Epithelial cell of prostate (primary cell): ENCODE measurements at regions not wholly inside any gene's neighbourhood (a gene's known extent, or its start where the extent isn't known, plus 50 kb on each side); places are given as distances from the start of the nearest gene placed in this dataset.

ENCODE experiments used
- DNase-seq: peaks from one replicate; pipeline ENCODE4 v3.0.0-alpha.2; 2011; ENCODE audit warnings: low read depth, low spot score
- H3K27ac ChIP-seq: fragments of 450-650 bp; 2 replicates; pipeline ENCODE4 v1.5.1; 2017; ENCODE audit warnings: mild to moderate bottlenecking

DNA sequence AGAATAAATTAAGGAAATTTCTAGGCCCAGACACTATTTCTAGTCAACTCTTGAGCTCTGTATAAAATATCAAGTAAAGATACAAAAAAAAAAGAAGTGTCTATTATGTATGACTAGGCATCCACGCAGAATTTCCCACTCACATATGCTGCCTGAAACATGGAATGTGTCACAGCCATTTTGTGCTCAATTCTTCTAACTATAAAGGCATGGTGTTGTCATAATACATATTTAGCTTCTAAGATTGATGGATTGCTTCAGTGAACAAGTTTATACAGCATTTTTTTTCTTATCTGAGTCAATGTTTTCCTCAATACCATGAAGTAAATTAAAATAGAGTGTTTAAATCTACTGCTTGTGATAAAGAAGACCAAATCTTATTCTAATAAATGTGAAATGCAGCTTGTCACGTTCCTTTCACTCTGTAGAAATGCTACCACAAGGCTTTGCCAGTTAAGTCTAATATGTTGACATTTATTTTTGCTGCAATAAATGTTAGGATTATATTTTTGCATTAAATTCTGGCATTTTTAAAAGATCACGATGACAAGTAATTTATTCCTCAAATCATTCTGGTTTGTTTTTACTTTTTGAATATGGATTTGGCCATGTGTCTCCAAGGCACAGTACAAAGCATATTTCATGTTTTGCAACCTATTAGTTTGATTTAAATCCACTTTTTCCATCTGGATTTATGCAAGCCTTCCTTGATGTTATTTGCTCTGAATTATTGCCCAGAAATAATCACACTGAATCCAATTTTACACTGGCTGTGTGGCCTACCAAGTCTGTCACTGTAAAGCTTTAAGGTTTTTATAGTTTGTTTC is 1829.0 kb upstream of the PCDH7 start:
- no peak for DNase-seq
- H3K27ac ChIP-seq, result no peak overlapping the region

DNA sequence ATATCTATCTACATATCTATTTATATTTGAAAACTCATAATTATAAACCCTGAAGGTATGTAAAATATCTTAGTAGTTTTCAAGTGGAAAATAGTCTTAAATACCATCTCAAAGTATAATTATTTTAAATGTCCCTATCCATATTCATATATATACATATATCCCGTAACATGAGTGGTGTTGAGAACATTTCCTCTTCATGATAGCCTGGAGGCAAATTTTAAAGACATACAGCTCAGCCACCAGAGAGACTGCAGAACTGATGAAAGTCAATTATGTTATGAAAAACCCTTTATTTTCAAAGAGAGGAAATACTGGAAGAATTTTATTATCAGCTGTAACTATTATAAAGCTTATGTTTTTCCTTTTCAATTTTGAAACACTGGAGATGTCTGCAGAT is 1806.7 kb upstream of the PCDH7 start:
- DNase-seq, result no peak
- no peak overlapping the region for H3K27ac ChIP-seq

DNA sequence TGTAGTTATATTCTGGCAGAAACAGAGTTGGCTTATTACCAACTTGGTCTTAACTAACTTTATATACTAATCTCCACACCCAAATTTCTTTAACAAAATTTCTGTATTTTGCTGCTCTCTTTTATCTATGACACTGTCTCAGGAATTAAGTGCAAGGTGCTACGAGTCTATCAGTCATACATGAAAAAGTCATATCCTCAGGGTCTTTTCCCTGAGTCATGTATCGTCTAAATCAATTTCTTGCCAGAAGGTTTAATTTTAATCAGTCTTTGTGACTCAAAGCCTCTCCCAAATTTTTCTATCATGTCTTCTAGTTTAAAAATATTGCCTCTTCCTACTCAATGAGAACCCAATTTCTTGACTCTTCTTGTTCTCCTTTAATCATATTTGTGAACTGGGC is 1803.6 kb upstream of the PCDH7 start:
- H3K27ac ChIP-seq, result no peak overlapping the region
- DNase-seq, result no peak

DNA sequence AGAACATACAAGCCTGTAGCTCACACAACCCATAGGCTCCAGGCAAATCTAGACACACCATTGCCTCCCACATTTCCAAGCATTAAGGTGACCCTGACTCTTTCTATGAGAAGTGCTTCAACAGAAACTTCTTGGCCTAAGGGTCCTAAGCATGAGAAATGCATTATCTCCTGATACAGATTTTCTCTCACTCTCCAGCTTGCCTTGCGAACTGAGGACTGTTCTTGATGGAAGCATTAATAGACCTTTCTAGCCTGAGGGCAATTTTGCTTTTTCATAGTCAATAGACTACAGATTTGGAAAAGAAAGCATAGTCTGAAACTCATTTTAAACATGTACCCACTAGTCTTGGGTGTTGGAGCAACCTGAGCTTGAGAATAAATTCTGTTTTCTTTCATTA is 1801.3 kb upstream of the PCDH7 start:
- DNase-seq, result no peak
- H3K27ac ChIP-seq, result no peak overlapping the region

DNA sequence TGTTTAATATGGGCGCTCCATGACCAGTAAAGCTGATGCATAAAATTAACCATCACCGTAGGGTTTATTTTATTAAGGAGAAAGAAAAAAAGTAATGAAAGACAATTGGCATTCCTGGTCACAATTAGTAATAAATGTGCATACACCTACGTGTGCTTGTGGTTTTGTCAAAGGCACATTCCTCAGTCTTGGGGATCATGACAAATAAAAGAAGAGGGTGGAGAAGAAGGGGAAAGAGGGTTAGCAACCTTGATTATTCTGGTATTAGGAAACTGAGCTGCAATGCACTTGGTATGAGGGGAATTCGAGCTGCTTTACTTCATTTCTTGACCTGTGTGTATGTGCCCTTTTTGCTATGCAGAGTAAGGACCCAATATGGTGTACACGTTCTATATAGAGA is 1798.3 kb upstream of the PCDH7 start:
- no peak for DNase-seq

DNA sequence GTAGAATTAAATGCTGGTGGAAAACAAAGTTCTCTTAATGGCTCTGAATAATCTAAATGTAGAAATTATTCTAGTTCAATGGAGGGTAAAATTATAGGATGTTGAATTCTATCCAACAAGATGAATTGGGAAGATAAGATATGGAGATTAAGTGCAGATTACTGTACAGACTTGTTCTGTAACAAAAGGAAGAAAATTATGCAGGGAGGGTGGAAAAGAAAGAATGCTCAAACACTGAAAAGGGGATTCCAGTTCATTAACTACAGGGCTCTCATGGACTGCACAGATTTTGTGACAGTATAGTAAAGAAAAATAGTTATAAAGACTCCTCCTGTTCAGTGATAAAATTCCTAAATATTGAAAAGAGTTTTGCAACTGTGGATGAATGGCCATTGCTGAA is 1794.0 kb upstream of the PCDH7 start:
- no peak for DNase-seq
- H3K27ac ChIP-seq, result no peak overlapping the region

More for the DNA sequence above, 1798.3 kb upstream of the PCDH7 start:
- H3K27ac ChIP-seq, result no peak overlapping the region

DNA sequence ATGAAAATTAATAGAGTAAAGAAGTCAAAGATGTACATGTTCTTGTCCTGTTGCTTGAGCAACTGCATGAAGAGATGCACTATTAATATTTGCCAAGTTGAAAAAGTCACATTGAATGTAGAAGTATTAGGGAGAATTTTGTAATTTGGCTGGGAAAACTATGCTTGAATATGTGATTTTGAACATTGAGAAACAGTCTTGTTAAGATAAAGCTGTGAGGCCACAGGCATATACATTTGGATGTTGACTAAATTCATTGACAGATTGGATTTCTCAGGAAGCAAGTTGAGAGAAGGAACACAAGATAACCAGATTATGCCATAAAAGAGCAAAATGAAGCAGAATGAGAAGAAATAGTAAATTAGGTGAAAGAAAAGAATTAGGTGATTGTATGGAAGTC is 1777.5 kb upstream of the PCDH7 start:
- DNase-seq, result no peak
- H3K27ac ChIP-seq, result no peak overlapping the region

DNA sequence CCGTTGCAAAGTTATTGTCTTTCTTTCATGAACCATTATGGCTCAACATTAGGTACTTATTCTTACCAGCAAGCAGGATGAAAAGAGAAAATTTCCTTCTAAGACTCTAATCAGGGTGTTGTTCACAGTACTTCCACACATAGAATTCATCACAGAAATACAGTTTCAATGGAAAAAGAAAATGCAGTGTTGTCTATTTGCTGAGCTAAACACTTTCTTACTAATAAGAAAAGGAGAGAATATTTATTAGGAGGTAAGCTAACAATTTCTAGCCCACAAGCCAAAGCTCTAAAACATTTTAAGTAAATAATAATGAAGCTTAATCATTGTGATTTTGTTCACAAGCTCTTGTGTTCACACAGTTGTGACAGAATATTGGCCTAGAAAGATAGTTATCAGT is 1772.8 kb upstream of the PCDH7 start:
- DNase-seq, result no peak
- no peak overlapping the region for H3K27ac ChIP-seq

DNA sequence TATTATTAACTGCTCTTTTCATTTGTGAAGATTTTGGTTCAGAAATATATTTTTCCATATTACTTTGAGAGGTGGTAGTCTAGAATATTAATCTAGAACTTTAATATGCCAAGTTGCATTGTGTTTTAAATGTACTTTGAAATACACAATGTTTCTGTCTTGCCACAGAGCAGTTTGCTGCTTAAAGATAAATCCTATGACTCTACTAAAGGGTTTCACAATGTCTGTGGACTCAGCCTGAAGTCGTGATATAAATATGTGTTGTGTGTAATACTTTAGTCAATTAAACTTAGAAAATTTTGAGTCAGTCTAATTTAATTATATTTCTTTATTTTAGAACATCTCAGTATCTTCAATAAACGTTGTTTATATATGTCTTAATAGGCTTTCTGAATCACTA is 1771.7 kb upstream of the PCDH7 start:
- H3K27ac ChIP-seq, result no peak overlapping the region
- DNase-seq, result no peak

DNA sequence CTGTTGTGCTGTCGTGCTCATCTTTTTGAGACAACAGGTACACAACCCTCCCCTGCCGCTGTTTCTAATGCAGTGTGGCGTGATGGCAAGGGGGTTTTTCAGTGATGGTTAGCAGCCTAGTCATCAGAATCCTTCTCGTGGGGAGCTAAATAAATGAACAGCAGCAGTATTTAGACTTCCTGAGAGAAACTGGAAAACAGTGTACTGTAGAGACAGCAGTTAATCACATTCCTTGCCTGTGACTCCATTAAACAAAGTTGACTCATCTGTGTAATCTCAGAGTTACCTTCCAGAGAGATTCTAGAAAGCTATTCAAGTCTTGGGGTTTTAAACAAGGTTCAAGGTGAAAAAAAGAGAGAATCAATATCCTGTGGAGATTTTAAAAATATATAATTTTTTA is 1753.2 kb upstream of the PCDH7 start:
- H3K27ac ChIP-seq, result no peak overlapping the region
- no peak for DNase-seq

DNA sequence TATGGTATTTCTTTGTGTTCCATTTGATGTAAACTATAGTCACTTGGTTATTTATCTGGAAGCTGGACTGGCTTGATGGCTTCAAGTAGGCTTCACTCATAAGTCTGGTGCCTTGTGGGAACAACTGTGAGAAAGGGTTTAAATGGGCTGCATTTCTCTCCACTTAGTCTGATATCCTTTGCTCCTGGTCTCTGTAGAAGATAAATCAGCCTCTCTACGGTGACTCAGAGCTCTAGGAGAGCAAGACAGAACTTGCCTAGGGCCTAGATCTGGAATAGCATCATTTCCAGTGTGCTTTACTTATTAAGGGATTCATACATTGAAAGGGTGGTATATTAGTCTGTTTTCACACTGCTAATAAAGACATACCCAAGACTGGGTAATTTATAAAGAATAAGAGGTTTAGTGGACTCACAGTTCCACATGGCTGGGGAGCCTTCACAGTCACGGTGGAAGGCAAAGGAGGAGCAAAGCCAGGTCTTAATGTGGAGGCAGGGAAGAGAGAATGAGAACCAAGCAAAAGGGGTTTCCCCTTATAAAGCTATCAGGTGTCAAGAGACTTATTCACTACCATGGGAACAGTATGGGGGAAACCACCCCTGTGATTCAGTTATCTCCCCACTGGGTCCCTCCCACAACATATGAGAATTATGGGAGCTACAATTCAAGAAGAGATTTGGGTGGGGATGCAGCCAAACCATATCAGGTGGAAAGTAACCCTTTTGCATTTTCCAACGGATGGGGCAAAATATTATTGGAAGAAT is 1746.4 kb upstream of the PCDH7 start:
- DNase-seq, result peak; percentile 12
- H3K27ac ChIP-seq, result no peak overlapping the region

DNA sequence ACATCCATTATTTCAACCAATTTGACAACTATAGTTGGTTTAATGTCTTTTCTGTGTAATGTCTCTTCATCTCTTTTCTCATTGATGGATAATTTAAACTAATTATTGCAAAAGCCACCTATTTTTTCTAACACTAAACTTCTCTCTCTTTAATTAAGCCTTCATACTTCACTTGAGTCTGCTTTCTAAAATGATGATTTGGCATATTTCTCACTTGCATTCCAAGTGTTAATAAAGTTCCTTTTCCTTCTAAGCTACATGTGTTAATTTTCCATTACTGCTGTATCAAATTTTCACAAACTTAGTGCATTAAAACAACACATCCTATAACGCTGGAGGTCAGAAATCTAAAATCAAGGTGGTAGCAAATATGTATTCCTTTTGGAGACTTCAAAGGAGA is 1743.8 kb upstream of the PCDH7 start:
- no peak for DNase-seq

DNA sequence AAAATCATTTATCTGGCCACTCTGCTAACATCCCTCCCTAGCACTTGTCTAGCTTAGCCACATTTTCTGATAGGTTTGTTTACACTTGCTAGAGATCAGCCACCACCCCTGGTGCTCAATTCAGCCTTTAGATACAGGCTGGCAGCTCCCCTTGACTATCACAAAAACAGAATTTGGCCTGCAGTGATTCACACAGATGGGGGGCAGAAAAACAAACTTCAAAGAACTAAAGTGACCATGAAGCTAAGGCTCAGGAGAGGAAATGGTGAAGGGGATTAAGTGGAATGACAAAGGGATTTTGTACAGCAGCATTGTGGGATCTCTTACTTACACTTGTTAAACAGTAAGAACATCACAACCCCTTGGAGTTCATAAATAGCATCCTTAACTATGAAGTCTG is 1718.0 kb upstream of the PCDH7 start:
- H3K27ac ChIP-seq, result no peak overlapping the region
- DNase-seq, result no peak

More for the DNA sequence above, 1743.8 kb upstream of the PCDH7 start:
- H3K27ac ChIP-seq, result no peak overlapping the region

DNA sequence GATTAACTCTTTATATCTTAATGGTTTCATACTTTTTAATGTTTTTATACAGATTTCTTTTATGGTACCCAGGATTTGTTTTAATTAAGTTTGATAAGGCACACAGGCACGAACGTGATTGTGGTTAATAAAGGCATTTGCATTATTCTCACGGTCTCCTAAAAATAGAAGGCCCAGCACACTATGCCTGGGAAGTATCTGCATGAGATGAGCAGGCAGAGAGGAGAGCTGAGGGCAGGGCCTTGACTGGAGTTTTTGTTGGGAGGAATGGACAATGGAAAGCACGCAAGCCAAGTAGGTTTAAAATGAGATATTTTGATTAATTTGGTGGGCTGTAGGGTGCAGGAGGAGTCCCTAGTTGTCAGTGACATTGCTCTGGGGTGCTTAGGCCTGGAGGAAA is 1714.3 kb upstream of the PCDH7 start:
- H3K27ac ChIP-seq, result no peak overlapping the region
- DNase-seq, result no peak

DNA sequence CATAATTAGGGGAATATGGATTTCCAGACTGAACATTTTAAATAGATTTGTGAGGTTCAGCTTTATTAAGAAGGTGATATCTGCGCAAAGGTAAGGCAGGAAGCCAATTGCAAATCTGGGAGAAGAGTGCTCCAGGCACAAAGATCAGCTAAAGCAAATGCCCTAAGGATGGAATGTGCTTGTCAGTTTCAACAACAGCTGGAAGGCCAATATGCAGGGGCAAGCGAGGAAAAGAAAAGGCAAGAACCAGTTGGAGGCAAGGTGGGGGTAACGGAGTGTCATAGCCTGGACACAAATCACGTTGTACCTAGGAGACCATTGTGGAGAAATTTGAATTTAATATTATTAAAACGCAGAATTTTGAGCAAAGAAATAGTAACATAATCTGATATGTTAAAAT is 1710.3 kb upstream of the PCDH7 start:
- DNase-seq, result no peak
- no peak overlapping the region for H3K27ac ChIP-seq

DNA sequence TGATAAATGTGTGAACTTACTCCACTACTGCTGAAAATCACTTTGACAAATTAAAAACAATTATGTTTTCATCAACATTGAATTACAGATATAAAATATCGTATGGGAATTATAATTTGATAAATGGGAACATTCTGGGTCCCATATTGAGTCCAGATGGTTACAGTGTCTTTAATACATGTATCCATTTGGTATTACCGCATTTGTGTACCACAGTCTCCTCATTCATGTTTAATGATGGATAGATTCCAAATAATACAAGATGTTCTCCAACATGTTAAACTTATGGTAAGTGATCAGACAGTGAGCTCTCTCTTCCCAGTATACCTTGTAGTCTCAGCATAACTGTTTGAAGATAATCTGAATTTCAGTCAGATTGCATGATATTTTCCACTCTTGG is 1706.8 kb upstream of the PCDH7 start:
- no peak for DNase-seq
- no peak overlapping the region for H3K27ac ChIP-seq

DNA sequence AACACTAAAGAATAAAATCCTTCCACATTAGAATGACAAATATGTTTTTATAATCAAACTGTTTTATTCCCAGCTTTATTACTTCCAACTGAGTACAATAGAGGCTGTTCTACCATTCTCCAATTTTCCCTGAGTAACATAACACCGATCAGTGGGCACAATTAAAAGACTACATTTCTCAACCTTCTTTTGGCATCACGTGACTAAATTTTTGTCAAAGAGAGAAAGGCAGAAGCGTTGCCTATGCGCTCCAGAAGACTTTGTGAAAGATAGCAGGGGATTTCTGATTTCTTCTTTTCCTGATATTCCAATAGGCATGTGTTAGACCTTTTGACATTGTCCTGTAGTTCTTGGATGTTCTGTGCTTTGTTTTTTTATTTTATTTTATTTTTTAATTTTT is 1705.6 kb upstream of the PCDH7 start:
- DNase-seq, result no peak
- no peak overlapping the region for H3K27ac ChIP-seq

DNA sequence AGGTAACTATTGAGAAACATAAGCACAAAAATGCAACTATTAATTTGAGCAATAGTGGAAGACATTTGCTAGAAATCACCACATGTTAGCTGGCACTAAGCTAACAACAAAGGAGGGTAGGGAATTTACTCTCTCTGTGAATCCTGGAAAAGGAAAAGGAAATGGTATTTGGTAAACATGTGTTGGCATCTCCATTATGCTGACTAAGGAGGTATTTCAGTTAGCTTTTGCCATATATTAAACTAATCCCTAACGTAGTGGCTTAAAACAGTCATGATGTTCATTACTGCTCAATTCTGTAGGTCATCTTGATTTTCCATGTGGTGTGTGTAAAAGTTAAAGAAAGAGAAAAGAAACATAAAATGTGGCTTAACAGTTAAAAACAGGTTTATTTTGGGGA is 1686.5 kb upstream of the PCDH7 start:
- no peak overlapping the region for H3K27ac ChIP-seq
- no peak for DNase-seq

DNA sequence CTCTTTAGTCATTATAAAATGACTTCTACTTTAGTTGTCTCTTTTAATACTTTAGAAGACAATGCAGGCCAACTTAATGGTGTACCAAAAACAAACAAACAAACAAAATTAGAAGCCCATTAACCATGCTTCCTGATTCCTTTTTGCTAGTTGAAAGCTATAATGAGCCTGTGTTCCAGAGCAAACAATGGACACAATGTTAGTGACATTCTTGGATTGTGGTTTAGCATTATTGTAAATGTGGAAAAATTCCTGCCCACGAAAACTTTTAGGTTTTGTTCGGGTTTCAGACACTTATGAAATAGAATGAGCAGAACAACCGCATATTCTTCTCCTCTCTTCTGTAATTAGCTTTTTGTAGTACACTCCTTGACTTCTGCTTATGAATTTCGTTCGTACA is 1682.7 kb upstream of the PCDH7 start:
- DNase-seq, result no peak
- no peak overlapping the region for H3K27ac ChIP-seq

DNA sequence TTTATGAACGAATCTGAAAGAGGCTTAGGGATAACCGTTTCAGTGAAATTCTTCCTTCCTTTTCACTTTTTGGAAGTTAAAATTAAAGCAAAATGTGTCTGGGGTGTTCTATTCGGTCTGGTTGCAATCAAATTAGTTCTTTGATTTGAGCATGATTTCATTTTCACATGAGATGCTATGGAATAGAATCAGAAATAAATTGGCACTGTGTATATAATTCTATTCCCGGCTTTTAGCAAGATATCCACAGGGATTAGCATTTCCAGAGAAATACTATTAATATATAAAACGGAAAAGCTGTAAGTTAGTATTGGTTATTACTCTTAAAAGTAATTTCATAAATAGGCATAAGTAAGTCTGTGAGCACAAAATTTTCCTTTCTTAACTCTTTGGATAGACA is 1676.8 kb upstream of the PCDH7 start:
- no peak for DNase-seq
- H3K27ac ChIP-seq, result no peak overlapping the region

DNA sequence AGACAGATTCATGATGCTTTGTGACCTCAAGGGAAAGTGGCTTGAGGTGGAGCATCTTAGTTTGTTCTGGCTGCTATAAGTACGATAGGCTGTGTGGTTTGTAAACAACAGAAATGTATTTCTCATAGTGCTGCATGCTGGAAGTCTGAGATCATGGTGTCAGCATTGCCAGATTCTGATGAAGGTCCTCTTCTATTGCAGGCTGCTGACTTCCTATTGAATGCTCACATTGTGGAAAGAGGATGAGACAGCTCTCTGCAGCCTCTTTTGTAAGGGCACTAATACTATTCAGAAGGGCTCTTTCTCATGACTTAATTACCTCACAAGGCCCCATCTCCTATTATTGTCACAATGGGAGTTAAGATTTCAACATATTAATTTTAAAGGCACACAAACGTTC is 1674.0 kb upstream of the PCDH7 start:
- DNase-seq, result no peak
- no peak overlapping the region for H3K27ac ChIP-seq

DNA sequence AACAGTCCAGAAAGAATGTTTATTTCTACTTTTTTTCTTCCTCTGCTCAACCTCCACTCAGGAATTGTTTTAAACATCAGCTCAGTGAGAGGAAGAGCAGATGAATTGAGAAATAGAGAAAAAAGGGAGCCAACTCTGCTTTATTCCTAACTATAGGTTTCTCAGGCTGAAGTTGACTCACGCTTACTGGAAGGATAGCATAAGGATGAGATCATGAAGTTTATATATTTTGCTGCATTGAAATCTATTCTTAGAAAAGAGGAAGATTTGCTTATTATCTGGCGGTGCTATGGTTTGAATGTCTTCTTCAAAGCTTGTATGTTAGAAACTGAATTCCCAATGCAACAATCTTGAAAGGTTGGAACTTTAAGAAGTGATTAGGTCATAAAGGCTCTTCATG is 1673.4 kb upstream of the PCDH7 start:
- H3K27ac ChIP-seq, result no peak overlapping the region
- no peak for DNase-seq
